Esophagus squamous epithelium (tissue), 5 donors: ENCODE measurements at regions not wholly inside any gene's neighbourhood (a gene's known extent, or its start where the extent isn't known, plus 50 kb on each side); places are given as distances from the start of the nearest gene placed in this dataset.

Source experiments
- DNase-seq: peaks from one replicate; lab custom pipeline; 2025; lab: John Stamatoyannopoulos, UW
- H3K27ac ChIP-seq, 4 donors: fragments of 200-600 bp; sonication (generic); one replicate each; pipeline ENCODE4 v1.5.1; 2016 to 2019; ENCODE audit warnings: mild to moderate bottlenecking in 1 of 4
- H3K27me3 ChIP-seq, 4 donors: fragments of 200-600 bp; sonication (generic); 1 replicate in 3 of 4; 2 replicates in 1 of 4; pipeline versions ENCODE4 v1.5.1 to v1.6.0; 2017 to 2021; ENCODE audit warnings: antibody characterized with exemption in 1 of 4
- H3K36me3 ChIP-seq, 3 donors: fragments of 200-600 bp; sonication (generic); one replicate each; pipeline ENCODE4 v1.5.1; 2016 to 2019
- H3K4me1 ChIP-seq, 3 donors: fragments of 200-600 bp; sonication (generic); one replicate each; pipeline ENCODE4 v1.5.1; 2017 to 2019
- H3K4me3 ChIP-seq, 4 donors: fragments of 200-600 bp; sonication (generic); 1 replicate in 3 of 4; 2 replicates in 1 of 4; pipeline ENCODE4 v1.5.1; 2016 to 2019; ENCODE audit warnings: mild to moderate bottlenecking in 2 of 4, moderate library complexity in 1 of 4
- H3K9me3 ChIP-seq, 3 donors: fragments of 200-600 bp; sonication (generic); one replicate each; pipeline ENCODE4 v1.5.1; 2016 to 2019
- POLR2A ChIP-seq, 4 donors: fragments of 450-650 bp; IDR thresholded peaks; one replicate each; pipeline ENCODE4 v1.6.1; 2017; ENCODE audit warnings: antibody characterized with exemption in 4 of 4, mild to moderate bottlenecking in 4 of 4, moderate library complexity in 3 of 4
- WGBS, 2 donors: methylation state at CpG; one replicate each; pipeline ENCODE4 v1.1.5; 2018; 5-methylcytosine and 5-hydroxymethylcytosine counted together
- intact Hi-C: fragments of 100-400 bp; cut with DNase I; formaldehyde crosslinking; loops from one replicate; pipeline ENCODE4 v1.15.0; 2022
- TF ChIP-seq, protein P1 (sequence below), 6 experiments: fragments of 450-650 bp in 4 of 6; fragments of 200-600 bp in 2 of 6; sonication (generic) in 2 of 6; IDR thresholded peaks; one replicate each; pipeline ENCODE4 v1.5.1; 2016 to 2019; ENCODE audit warnings: antibody characterized with exemption in 6 of 6, mild to moderate bottlenecking in 4 of 6, moderate library complexity in 4 of 6
- donor health status: DM: yes; HTN: yes; CAD: no.

DNA sequence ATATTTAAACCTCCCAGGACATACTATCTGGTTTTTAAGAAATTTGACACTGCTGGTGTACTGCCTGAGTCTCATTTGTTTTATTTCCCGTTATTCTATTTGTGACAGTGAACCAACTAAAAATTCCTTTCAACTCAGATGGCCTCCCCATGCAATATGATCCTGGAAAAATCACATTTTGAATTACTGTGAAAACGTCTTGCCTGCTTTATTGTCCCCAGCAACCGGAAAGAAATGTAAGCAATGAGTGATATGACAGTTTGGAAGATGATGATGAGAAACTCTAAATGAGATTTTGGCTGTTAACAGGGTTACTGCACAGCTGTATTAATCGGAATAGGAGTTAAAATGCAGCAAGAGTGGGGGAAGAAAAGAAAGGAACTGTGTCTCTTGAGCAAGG, 590.7 kb upstream of the CDH5 start:
- TF ChIP-seq, protein P1, sequence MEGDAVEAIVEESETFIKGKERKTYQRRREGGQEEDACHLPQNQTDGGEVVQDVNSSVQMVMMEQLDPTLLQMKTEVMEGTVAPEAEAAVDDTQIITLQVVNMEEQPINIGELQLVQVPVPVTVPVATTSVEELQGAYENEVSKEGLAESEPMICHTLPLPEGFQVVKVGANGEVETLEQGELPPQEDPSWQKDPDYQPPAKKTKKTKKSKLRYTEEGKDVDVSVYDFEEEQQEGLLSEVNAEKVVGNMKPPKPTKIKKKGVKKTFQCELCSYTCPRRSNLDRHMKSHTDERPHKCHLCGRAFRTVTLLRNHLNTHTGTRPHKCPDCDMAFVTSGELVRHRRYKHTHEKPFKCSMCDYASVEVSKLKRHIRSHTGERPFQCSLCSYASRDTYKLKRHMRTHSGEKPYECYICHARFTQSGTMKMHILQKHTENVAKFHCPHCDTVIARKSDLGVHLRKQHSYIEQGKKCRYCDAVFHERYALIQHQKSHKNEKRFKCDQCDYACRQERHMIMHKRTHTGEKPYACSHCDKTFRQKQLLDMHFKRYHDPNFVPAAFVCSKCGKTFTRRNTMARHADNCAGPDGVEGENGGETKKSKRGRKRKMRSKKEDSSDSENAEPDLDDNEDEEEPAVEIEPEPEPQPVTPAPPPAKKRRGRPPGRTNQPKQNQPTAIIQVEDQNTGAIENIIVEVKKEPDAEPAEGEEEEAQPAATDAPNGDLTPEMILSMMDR (IDR thresholded peaks at IDR 0.05): no peak
- no peak for TF ChIP-seq POLR2A (IDR thresholded peaks at IDR 0.05)
- Histone ChIP-seq H3K36me3 (no peaks in the 10 kb centered on the region), H3K4me1 (no peaks in the 10 kb centered on the region), H3K27me3 (no peaks in the 10 kb centered on the region), H3K4me3 (no peak overlapping the region), H3K9me3 (peaks cover 0 to 16% (median 12%) of the 10 kb centered on the region in 3 donors), H3K27ac (no peak overlapping the region)
- no peak for DNase-seq
- 49 to 58% methylated on average over 4 of the region's 4 CpGs for WGBS, 2 donors
- intact Hi-C loops: no loop called here

DNA sequence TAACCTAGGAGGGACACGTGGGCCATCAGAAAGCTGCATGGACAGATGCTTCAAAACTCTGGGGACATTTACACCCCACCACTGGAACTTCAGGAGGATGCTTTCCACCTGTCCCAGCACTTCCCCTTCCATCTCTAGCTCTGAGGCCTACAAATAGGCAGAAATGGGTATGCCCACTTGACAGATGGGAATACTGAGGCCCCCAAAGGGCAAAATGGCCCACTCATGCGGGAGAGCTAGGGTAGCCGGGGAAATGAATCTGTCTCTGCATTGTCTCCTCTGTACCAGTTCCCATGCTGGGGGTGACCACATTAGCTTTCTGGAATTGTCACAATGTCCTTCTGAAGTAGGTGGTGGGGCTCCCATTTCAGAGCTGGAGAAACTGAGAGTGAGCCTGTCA, 592.1 kb upstream of the CDH5 start:
- Histone ChIP-seq H3K27ac (no peak overlapping the region), H3K4me1 (no peaks in the 10 kb centered on the region), H3K27me3 (no peaks in the 10 kb centered on the region), H3K9me3 (peaks cover 0 to 30% (median 22%) of the 10 kb centered on the region in 3 donors), H3K36me3 (no peaks in the 10 kb centered on the region), H3K4me3 (no peak overlapping the region)
- intact Hi-C loops: no loop called here
- no peak for TF ChIP-seq POLR2A (IDR thresholded peaks at IDR 0.05)
- TF ChIP-seq, protein P1 (IDR thresholded peaks at IDR 0.05): no peak
- 79 to 93% methylated on average over 2 to 3 of the region's 3 CpGs for WGBS, 2 donors
- no peak for DNase-seq

DNA sequence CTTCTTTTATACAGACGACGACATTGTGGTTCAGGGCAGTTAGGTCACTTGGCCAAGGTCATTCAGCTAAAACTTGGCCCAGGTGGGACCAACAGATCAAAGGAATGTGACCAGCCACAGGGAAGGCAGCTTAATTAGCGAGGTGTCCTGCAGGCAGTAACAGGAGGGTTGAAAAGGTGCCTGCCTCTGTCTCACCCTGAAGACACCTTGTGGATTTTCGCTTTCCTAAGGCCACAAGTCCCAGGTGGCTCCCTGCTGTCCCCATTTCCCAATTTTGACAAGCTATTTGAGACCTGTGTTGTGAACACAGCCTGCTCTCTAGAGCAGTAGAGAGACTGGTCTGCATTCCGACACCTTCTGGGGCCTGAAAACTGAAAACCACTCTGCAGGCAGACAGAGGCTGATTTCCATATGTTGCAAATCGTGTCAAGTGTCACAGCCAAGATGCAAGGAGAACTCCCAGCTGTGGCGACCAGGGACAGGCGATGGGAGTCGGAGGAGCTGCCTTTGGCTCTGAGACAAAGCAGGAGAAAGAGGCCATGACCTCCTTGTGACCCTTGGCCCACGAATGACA, 593.1 kb upstream of the CDH5 start:
- no peaks in the 10 kb centered on the region for H3K4me1 ChIP-seq
- no peak overlapping the region for H3K27ac ChIP-seq
- no peak for TF ChIP-seq POLR2A (IDR thresholded peaks at IDR 0.05)
- TF ChIP-seq, protein P1 (IDR thresholded peaks at IDR 0.05): no peak
- peaks cover 0 to 30% (median 22%) of the 10 kb centered on the region in 3 donors for H3K9me3 ChIP-seq
- no peaks in the 10 kb centered on the region for H3K27me3 ChIP-seq
- DNase-seq: no peak
- intact Hi-C loops: no loop called here
- no peaks in the 10 kb centered on the region for H3K36me3 ChIP-seq
- WGBS, 2 donors: 67 to 80% methylated on average over 9 to 10 of the region's 10 CpGs
- no peak overlapping the region for H3K4me3 ChIP-seq

DNA sequence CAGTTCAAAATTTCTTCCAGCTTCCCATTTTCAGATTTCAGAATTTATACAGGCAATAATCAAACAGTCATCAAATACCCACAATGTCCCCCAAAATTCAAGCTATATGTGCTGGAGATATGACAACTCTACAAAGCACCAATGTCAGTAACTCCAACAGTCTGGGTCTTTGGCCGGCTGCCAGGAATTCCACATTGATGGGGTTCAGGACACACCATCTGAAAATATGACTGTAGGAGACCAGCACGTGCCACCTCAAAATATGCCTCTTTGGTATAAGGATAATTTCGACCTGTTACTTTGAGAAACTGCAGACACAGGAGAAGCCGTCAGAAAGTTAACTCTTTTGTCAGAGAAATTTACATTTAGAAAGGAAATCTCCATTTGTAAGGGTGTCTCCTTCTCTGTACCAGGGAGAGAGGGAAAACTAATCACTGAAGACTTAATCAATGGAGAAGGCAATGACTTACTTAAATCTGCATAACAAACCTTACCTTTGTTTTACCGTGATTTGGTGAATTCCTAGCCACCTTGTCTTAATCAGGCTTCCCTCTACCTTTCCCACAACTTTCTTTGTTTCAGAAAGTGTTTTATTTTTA, 594.3 kb upstream of the CDH5 start:
- no peak for DNase-seq
- Histone ChIP-seq H3K36me3 (no peaks in the 10 kb centered on the region), H3K4me3 (no peak overlapping the region), H3K9me3 (peaks cover 0 to 30% (median 22%) of the 10 kb centered on the region in 3 donors), H3K27ac (no peak overlapping the region), H3K4me1 (no peaks in the 10 kb centered on the region), H3K27me3 (no peaks in the 10 kb centered on the region)
- TF ChIP-seq, protein P1 (IDR thresholded peaks at IDR 0.05): no peak
- TF ChIP-seq POLR2A (IDR thresholded peaks at IDR 0.05): no peak
- intact Hi-C loops: no loop called here
- WGBS, 2 donors: 73 to 74% methylated on average over 5 of the region's 5 CpGs

DNA sequence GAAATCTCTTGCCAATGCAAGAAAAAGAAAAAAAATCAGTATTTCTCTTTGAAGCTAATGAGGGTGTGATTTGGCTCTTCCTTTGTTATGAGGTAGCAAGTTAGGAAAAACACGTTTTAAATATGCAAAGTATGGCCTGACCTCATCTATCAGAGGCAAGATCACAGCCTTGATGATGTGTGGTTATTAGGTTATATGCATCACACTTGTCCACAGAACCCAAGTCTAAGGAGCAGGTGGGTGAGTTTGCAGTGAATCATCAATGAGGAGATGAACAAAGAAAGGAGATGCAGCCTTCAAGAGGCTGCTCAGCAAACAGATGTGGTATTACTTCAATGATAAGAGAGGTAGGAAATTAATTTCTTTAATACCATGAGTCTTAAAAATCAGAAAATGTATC, 594.8 kb upstream of the CDH5 start:
- H3K27ac ChIP-seq: no peak overlapping the region
- H3K36me3 ChIP-seq: no peaks in the 10 kb centered on the region
- 10 to 13% methylated on average over 1 of the region's 1 CpG for WGBS, 2 donors
- no peaks in the 10 kb centered on the region for H3K27me3 ChIP-seq
- H3K9me3 ChIP-seq: peaks cover 0 to 24% (median 22%) of the 10 kb centered on the region in 3 donors
- TF ChIP-seq, protein P1 (IDR thresholded peaks at IDR 0.05): no peak
- TF ChIP-seq POLR2A (IDR thresholded peaks at IDR 0.05): no peak
- no peak for DNase-seq
- no peak overlapping the region for H3K4me3 ChIP-seq
- H3K4me1 ChIP-seq: no peaks in the 10 kb centered on the region
- intact Hi-C loops: no loop called here
